Muscle of arm (tissue), 1 donor: ENCODE measurements at regions not wholly inside any gene's neighbourhood (a gene's known extent, or its start where the extent isn't known, plus 50 kb on each side); places are given as distances from the start of the nearest gene placed in this dataset.

Experiments used
- DNase-seq: peaks from one replicate; pipeline ENCODE4 v3.0.0-alpha.2; 2013

- DNase-seq = no peak
Measured at GRCh38 chr13:90738881-90739280, 608.6 kb upstream of the MIR17HG start.

GRCh38 chr13:90740099-90740498 lies 607.4 kb upstream of the MIR17HG start:
- DNase-seq = no peak

- DNase-seq = no peak
Measured at GRCh38 chr13:90742381-90742780, 605.1 kb upstream of the MIR17HG start.

- DNase-seq = no peak
Measured at GRCh38 chr13:90746230-90746629, 601.3 kb upstream of the MIR17HG start.

GRCh38 chr13:90750021-90750420 lies 597.5 kb upstream of the MIR17HG start:
- no peak for DNase-seq

- no peak for DNase-seq
Measured at GRCh38 chr13:90751026-90751425, 596.5 kb upstream of the MIR17HG start.

- DNase-seq = no peak
Measured at GRCh38 chr13:90752070-90752469, 595.4 kb upstream of the MIR17HG start.

- no peak for DNase-seq
Measured at GRCh38 chr13:90757127-90757680, 590.3 kb upstream of the MIR17HG start.

GRCh38 chr13:90760639-90761038 lies 586.8 kb upstream of the MIR17HG start:
- no peak for DNase-seq

GRCh38 chr13:90763476-90764150 lies 583.9 kb upstream of the MIR17HG start:
- no peak for DNase-seq

GRCh38 chr13:90766386-90766902 lies 581.0 kb upstream of the MIR17HG start:
- no peak for DNase-seq

GRCh38 chr13:90768116-90768515 lies 579.4 kb upstream of the MIR17HG start:
- no peak for DNase-seq

- no peak for DNase-seq
Measured at GRCh38 chr13:90769387-90769786, 578.1 kb upstream of the MIR17HG start.

- no peak for DNase-seq
Measured at GRCh38 chr13:90770334-90770733, 577.2 kb upstream of the MIR17HG start.

GRCh38 chr13:90773681-90774080 lies 573.8 kb upstream of the MIR17HG start:
- DNase-seq = no peak

GRCh38 chr13:90776051-90776748 lies 571.3 kb upstream of the MIR17HG start:
- no peak for DNase-seq

- DNase-seq = no peak
Measured at GRCh38 chr13:90783273-90783672, 564.2 kb upstream of the MIR17HG start.

GRCh38 chr13:90787007-90787406 lies 560.5 kb upstream of the MIR17HG start:
- no peak for DNase-seq

GRCh38 chr13:90792335-90792734 lies 555.2 kb upstream of the MIR17HG start:
- DNase-seq = no peak

- peak; percentile 12 for DNase-seq
Measured at GRCh38 chr13:90793261-90793820, 554.1 kb upstream of the MIR17HG start.

- DNase-seq = no peak
Measured at GRCh38 chr13:90796474-90796873, 551.0 kb upstream of the MIR17HG start.

- DNase-seq = no peak
Measured at GRCh38 chr13:90797335-90797734, 550.2 kb upstream of the MIR17HG start.

- no peak for DNase-seq
Measured at GRCh38 chr13:90798381-90798780, 549.1 kb upstream of the MIR17HG start.
